ENCODE measurements at regions not wholly inside any gene's neighbourhood (a gene's known extent, or its start where the extent isn't known, plus 50 kb on each side); places are given as distances from the start of the nearest gene placed in this dataset.
"Not testable (repeated sequence)": the region's sequence is repeated elsewhere in the genome, so short reads cannot be mapped to it uniquely, and the experiment has no call there.

- DNase-seq (ENCODE audit: extremely low read depth, low read depth) = no peak
Observed at GRCh38 chr9:94033383-94033782, 50.9 kb upstream of the PTPDC1 start.

DNA sequence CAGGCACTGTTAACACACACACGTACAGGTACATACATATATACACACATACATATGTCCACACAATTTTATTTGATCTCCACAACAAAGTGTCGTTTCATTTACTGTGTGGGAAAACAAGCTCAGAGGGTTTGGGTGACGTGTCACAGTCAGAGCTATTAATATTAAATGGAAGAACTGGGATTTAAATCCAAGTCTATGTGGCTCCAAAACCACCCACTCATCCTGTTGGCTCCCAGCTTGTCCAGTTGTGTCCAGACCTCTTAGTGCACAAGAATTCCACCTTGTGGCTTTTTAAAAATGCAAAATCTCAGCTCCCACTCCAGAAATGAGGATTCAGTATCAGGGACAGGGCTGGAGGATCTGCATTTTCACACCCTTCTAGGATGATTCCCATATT is 52.3 kb upstream of the PTPDC1 start:
- no peak for DNase-seq (ENCODE audit: extremely low read depth, low read depth)

GRCh38 chr9:94031380-94031779 is 52.9 kb upstream of the PTPDC1 start:
- no peak for DNase-seq (ENCODE audit: extremely low read depth, low read depth)

DNA sequence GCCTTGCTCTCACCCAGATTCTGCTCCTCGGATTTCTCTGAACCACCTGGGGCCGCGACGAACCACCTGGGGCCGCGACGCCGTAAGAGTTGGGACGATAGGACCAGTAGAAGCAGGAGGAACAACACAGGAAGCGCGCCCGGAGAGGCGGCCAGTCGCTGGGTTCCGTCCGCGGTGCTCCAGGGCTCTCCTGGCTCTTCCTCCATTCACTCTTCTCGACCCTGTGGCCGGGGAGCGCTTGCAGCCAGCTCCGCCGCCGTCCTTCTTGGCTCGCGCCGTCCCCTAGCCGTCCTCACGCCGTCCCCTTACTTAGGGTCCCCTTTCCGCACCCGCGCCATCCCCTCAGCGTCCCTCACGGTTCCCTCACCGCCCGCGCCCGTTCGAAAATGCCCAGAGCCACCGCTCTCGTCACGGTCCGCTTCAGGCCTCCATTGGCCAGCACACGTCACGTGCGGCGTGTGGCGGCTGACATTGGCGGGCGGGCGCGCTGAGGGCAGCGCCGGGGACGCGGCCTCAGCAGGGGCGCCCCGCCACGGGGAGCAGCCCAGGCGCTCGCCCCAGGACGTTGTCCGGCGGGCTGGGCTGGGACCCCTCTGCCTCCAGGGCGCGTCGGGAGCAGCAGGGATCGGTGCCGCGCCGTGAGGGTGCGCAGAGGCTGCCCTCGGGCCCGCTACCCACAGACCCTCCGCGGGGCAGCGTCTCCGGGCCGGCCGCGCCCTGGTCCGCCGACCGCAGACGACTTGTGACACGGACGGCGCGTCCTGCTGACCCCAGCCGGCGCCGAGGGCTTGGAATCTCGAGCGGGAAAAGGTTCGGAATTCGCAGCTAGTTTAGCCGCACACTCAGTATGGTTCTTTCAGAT is 53.7 kb upstream of the PTPDC1 start:
- DNase-seq (ENCODE audit: extremely low read depth, low read depth) = peak; percentile 85

GRCh38 chr9:94029932-94030317 is 54.3 kb upstream of the PTPDC1 start:
- DNase-seq (ENCODE audit: extremely low read depth, low read depth) = no peak

- no peak for DNase-seq (ENCODE audit: extremely low read depth, low read depth)
Observed at GRCh38 chr9:94026816-94027215, 57.4 kb upstream of the PTPDC1 start.

GRCh38 chr9:94022476-94022875 is 61.8 kb upstream of the PTPDC1 start:
- DNase-seq (ENCODE audit: extremely low read depth, low read depth) = not testable (repeated sequence)

DNA sequence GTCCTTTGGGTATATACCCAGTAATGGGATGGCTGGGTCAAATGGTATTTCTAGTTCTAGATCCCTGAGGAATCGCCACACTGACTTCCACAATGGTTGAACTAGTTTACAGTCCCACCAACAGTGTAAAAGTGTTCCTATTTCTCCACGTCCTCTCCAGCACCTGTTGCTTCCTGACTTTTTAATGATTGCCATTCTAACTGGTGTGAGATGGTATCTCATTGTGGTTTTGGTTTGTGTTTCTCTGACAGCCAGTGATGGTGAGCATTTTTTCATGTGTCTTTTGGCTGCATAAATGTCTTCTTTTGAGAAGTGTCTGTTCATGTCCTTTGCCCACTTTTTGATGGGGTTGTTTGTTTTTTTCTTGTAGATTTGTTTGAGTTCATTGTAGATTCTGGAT is 63.4 kb upstream of the PTPDC1 start:
- not testable (repeated sequence) for DNase-seq (ENCODE audit: extremely low read depth, low read depth)

DNA sequence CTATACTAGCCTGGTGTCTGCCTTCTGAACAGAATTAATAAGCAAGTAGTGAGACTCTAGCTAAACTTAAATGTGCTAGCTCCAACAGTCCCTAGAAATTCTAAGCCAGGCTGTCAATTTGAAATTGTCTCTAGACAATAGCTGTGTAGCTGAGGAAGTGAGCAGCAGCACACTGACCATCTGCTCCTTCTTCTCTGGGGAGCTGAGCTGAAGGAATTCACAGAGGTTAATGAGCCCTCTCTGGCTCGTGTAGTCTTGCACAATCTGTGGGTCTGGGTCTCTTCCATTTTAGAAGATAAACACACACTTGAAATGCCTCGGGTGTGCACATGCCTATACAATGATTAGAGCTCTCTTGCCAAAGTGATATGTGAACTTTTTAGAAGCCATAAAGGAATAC is 63.5 kb upstream of the BARX1 start:
- no peak for DNase-seq (ENCODE audit: extremely low read depth, low read depth)

DNA sequence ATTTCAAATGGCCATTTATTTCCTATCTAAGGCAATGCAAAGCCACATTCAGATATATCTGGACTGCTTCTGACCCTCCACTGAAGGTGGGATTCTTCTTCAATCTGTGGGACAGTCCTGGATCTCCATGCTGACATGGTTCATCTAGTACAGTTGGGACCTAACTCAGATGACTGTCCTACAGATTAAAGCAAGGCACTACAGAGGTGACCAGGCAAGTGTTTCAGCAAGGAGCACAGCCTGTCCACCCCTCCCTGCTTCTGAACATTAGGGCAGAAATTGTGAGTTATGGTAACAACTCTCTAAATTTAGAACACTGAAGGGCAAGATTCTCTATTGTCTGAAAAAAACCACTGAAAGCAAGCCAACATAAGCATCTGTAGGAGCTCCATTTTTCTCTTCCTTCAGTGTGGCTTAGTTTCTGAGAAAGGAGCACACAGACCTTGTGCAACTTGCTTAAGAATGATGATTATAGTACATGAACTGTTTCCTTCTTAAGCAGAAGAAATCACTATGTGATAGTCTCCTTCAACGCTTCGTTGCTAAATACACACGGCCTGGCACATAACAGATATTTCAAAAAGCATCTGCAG is 62.9 kb upstream of the BARX1 start:
- no peak for DNase-seq (ENCODE audit: extremely low read depth, low read depth)

- no peak for DNase-seq (ENCODE audit: extremely low read depth, low read depth)
Observed at GRCh38 chr9:94016744-94017143, 61.6 kb upstream of the BARX1 start.

DNA sequence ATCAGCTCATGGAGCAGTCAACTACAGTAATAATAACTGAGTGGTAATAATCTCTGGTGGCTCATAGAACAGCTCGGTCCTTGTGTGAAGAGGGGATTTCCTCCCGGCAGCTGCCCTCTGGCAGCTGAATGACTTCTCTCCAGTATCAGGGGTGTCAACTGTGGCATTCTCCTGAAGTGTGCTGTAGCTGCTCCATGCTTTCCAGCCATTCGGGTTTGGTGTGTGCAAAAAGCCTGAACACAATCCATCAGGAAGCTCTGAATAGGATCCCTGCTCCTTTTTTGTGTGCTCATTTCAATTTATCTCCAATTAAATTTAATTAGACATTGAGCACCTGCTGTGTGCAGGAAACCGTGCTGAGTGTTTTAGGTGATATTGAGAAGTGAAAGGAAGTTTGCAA is 59.8 kb upstream of the BARX1 start:
- DNase-seq (ENCODE audit: extremely low read depth, low read depth) = no peak

GRCh38 chr9:94014066-94014654 is 59.0 kb upstream of the BARX1 start:
- peak; percentile 43 for DNase-seq (ENCODE audit: extremely low read depth, low read depth)

GRCh38 chr9:94010980-94011533 is 55.9 kb upstream of the BARX1 start:
- DNase-seq (ENCODE audit: extremely low read depth, low read depth) = no peak

GRCh38 chr9:94005272-94005901 is 50.2 kb upstream of the BARX1 start:
- DNase-seq (ENCODE audit: extremely low read depth, low read depth) = no peak

Measured in NCI-H460 (cell line).